Mucosa of stomach (tissue), 1 donor: ENCODE measurements at regions not wholly inside any gene's neighbourhood (a gene's known extent, or its start where the extent isn't known, plus 50 kb on each side); places are given as distances from the start of the nearest gene placed in this dataset.
"Not testable (repeated sequence)": the region's sequence is repeated elsewhere in the genome, so short reads cannot be mapped to it uniquely, and the experiment has no call there.

Experiments used
- H3K27me3 ChIP-seq: one replicate; pipeline ENCODE4 v1.7.0; 2013; ENCODE audit warnings: mild to moderate bottlenecking, low read length; ENCODE audit not compliant: control insufficient read depth, insufficient read depth
- H3K36me3 ChIP-seq: one replicate; pipeline ENCODE4 v1.7.0; 2013; ENCODE audit warnings: low read length; ENCODE audit not compliant: control insufficient read depth, insufficient read depth
- H3K4me1 ChIP-seq: one replicate; pipeline ENCODE4 v1.7.0; 2013; ENCODE audit warnings: mild to moderate bottlenecking, low read length; ENCODE audit not compliant: control insufficient read depth, insufficient read depth
- H3K4me3 ChIP-seq: one replicate; pipeline ENCODE4 v1.7.0; 2013; ENCODE audit warnings: low read length
- H3K9ac ChIP-seq: one replicate; pipeline ENCODE4 v1.7.0; 2013; ENCODE audit warnings: mild to moderate bottlenecking, low read length, moderate library complexity
- H3K9me3 ChIP-seq: one replicate; pipeline ENCODE4 v1.7.0; 2013; ENCODE audit warnings: mild to moderate bottlenecking, low read length, moderate library complexity; ENCODE audit not compliant: control insufficient read depth
- donor health status: Pancreatic carcinoma.

GRCh38 chr10:100645613-100646392, 99.6 kb upstream of the PAX2 start:
- Histone ChIP-seq H3K4me3 (no peak overlapping the region), H3K27me3 (peaks cover 37% of the 10 kb centered on the region), H3K9me3 (no peaks in the 10 kb centered on the region), H3K4me1 (no peaks in the 10 kb centered on the region), H3K9ac (no peak overlapping the region), H3K36me3 (no peaks in the 10 kb centered on the region)

- Histone ChIP-seq H3K27me3 (peaks cover 37% of the 10 kb centered on the region), H3K4me3 (no peak overlapping the region)
Measured at GRCh38 chr10:100647928-100648327, 97.5 kb upstream of the PAX2 start.

GRCh38 chr10:100650693-100651092, 94.7 kb upstream of the PAX2 start:
- Histone ChIP-seq H3K4me3 (no peak overlapping the region), H3K27me3 (peaks cover 48% of the 10 kb centered on the region), H3K9me3 (no peaks in the 10 kb centered on the region), H3K36me3 (no peaks in the 10 kb centered on the region), H3K9ac (no peak overlapping the region), H3K4me1 (peaks cover 3% of the 10 kb centered on the region)

More at GRCh38 chr10:100647928-100648327, 97.5 kb upstream of the PAX2 start:
- no peak overlapping the region for H3K9ac ChIP-seq
- no peaks in the 10 kb centered on the region for H3K36me3 ChIP-seq
- no peaks in the 10 kb centered on the region for H3K9me3 ChIP-seq
- no peaks in the 10 kb centered on the region for H3K4me1 ChIP-seq

- not testable (repeated sequence) for H3K9me3 ChIP-seq, H3K4me1 ChIP-seq, H3K9ac ChIP-seq, H3K36me3 ChIP-seq, H3K4me3 ChIP-seq
- H3K27me3 ChIP-seq = peaks cover 50% of the 10 kb centered on the region
Measured at GRCh38 chr10:100651099-100651498, 94.3 kb upstream of the PAX2 start.

GRCh38 chr10:100651916-100652315, 93.5 kb upstream of the PAX2 start:
- no peaks in the 10 kb centered on the region for H3K36me3 ChIP-seq
- no peaks in the 10 kb centered on the region for H3K9me3 ChIP-seq
- H3K9ac ChIP-seq = no peak overlapping the region
- peaks cover 3% of the 10 kb centered on the region for H3K4me1 ChIP-seq
- H3K4me3 ChIP-seq = no peak overlapping the region
- H3K27me3 ChIP-seq = peaks cover 52% of the 10 kb centered on the region

GRCh38 chr10:100652406-100653135, 92.8 kb upstream of the PAX2 start:
- Histone ChIP-seq H3K4me1 (peaks cover 3% of the 10 kb centered on the region), H3K27me3 (peaks cover 55% of the 10 kb centered on the region), H3K4me3 (no peak overlapping the region), H3K36me3 (no peaks in the 10 kb centered on the region), H3K9ac (no peak overlapping the region), H3K9me3 (no peaks in the 10 kb centered on the region)

GRCh38 chr10:100653238-100653956, 92.0 kb upstream of the PAX2 start:
- no peak overlapping the region for H3K4me3 ChIP-seq
- peaks cover 3% of the 10 kb centered on the region for H3K4me1 ChIP-seq
- peaks cover 64% of the 10 kb centered on the region for H3K27me3 ChIP-seq
- H3K36me3 ChIP-seq = no peaks in the 10 kb centered on the region
- no peaks in the 10 kb centered on the region for H3K9me3 ChIP-seq
- H3K9ac ChIP-seq = no peak overlapping the region

- Histone ChIP-seq H3K9me3 (no peaks in the 10 kb centered on the region), H3K9ac (no peak overlapping the region), H3K27me3 (peaks cover 71% of the 10 kb centered on the region), H3K4me3 (no peak overlapping the region), H3K4me1 (peaks cover 3% of the 10 kb centered on the region), H3K36me3 (no peaks in the 10 kb centered on the region)
Measured at GRCh38 chr10:100653957-100654781, 91.2 kb upstream of the PAX2 start.

- H3K4me1 ChIP-seq = peaks cover 3% of the 10 kb centered on the region
- peaks cover 77% of the 10 kb centered on the region for H3K27me3 ChIP-seq
- no peak overlapping the region for H3K9ac ChIP-seq
- no peak overlapping the region for H3K4me3 ChIP-seq
- H3K36me3 ChIP-seq = no peaks in the 10 kb centered on the region
- H3K9me3 ChIP-seq = no peaks in the 10 kb centered on the region
Measured at GRCh38 chr10:100654782-100655325, 90.5 kb upstream of the PAX2 start.

GRCh38 chr10:100655326-100655759, 90.0 kb upstream of the PAX2 start:
- H3K4me3 ChIP-seq = no peak overlapping the region
- H3K4me1 ChIP-seq = peaks cover 3% of the 10 kb centered on the region
- no peak overlapping the region for H3K9ac ChIP-seq
- peaks cover 82% of the 10 kb centered on the region for H3K27me3 ChIP-seq
- no peaks in the 10 kb centered on the region for H3K36me3 ChIP-seq
- no peaks in the 10 kb centered on the region for H3K9me3 ChIP-seq

GRCh38 chr10:100655760-100656421, 89.5 kb upstream of the PAX2 start:
- H3K36me3 ChIP-seq = no peaks in the 10 kb centered on the region
- no peaks in the 10 kb centered on the region for H3K9me3 ChIP-seq
- H3K27me3 ChIP-seq = peaks cover 86% of the 10 kb centered on the region
- no peak overlapping the region for H3K9ac ChIP-seq
- peaks cover 3% of the 10 kb centered on the region for H3K4me1 ChIP-seq
- H3K4me3 ChIP-seq = no peak overlapping the region
